GM12875 (cell line): ENCODE measurements at regions not wholly inside any gene's neighbourhood (a gene's known extent, or its start where the extent isn't known, plus 50 kb on each side); places are given as distances from the start of the nearest gene placed in this dataset.

Experiments
- H3K4me3 ChIP-seq: one replicate; pipeline ENCODE4 v1.5.1; 2011; ENCODE audit warnings: low read depth, low read length, control low read depth
- CTCF ChIP-seq: IDR thresholded peaks from 2 replicates; pipeline ENCODE4 v1.5.1; 2011; ENCODE audit warnings: low read depth, mild to moderate bottlenecking, control low read depth, inconsistent platforms, low read length, moderate library complexity, borderline replicate concordance; ENCODE audit not compliant: insufficient read depth

GRCh38 chr6:115832786-115833185 is 227.9 kb downstream of the FRK start:
- TF ChIP-seq CTCF = no peak
- no peak overlapping the region for H3K4me3 ChIP-seq

GRCh38 chr6:115832186-115832585 is 228.5 kb downstream of the FRK start:
- no peak for TF ChIP-seq CTCF
- no peak overlapping the region for H3K4me3 ChIP-seq

GRCh38 chr6:115830895-115831294 is 229.8 kb downstream of the FRK start:
- H3K4me3 ChIP-seq = no peak overlapping the region
- TF ChIP-seq CTCF = no peak

GRCh38 chr6:115821798-115822197 is 238.9 kb downstream of the FRK start:
- no peak overlapping the region for H3K4me3 ChIP-seq

GRCh38 chr6:115819506-115819905 is 241.2 kb downstream of the FRK start:
- TF ChIP-seq CTCF = no peak
- no peak overlapping the region for H3K4me3 ChIP-seq

More at GRCh38 chr6:115821798-115822197, 238.9 kb downstream of the FRK start:
- TF ChIP-seq CTCF = no peak

GRCh38 chr6:115817161-115817560 is 243.5 kb downstream of the FRK start:
- TF ChIP-seq CTCF = no peak
- H3K4me3 ChIP-seq = no peak overlapping the region

GRCh38 chr6:115814907-115815306 is 245.8 kb downstream of the FRK start:
- TF ChIP-seq CTCF = no peak
- no peak overlapping the region for H3K4me3 ChIP-seq
